ENCODE measurements at regions not wholly inside any gene's neighbourhood (a gene's known extent, or its start where the extent isn't known, plus 50 kb on each side); places are given as distances from the start of the nearest gene placed in this dataset.

- Histone ChIP-seq H3K9me3 (ENCODE audit: low read length) (no peaks in the 10 kb centered on the region), H3K9me2 (ENCODE audit: low read depth, low read length) (no peaks in the 10 kb centered on the region), H3K79me2 (ENCODE audit: insufficient read depth, low read length) (no peaks in the 10 kb centered on the region), H3K27me3 (ENCODE audit: insufficient read depth, low read length) (no peaks in the 10 kb centered on the region), H3F3A (ENCODE audit: insufficient read depth, low read length) (peaks cover 4% of the 10 kb centered on the region; the same call in 1 of the 2 replicates), H3K36me3 (ENCODE audit: insufficient read depth, low read length) (no peaks in the 10 kb centered on the region), H3K4me1 (ENCODE audit: insufficient read depth, low read length, severe bottlenecking) (peaks cover 72% of the 10 kb centered on the region), H3K4me3 (ENCODE audit: low read depth, low read length, poor library complexity, severe bottlenecking) (no peak overlapping the region), H3K27ac (ENCODE audit: low read depth, low read length, poor library complexity, severe bottlenecking) (peak overlapping the region; percentile 100), H2AFZ (ENCODE audit: low read length) (no peak overlapping the region), H3K4me2 (ENCODE audit: low read length) (peak overlapping the region; percentile 45; the same call in 1 of the 2 replicates), H4K20me1 (ENCODE audit: insufficient read depth, low read length) (no peaks in the 10 kb centered on the region), H3K9ac (ENCODE audit: low read length) (peak overlapping the region; percentile 57; the same call in 1 of the 2 replicates)
- no peak for TF ChIP-seq EZH2 (IDR thresholded peaks at IDR 0.05; ENCODE audit: borderline replicate concordance, low read length)
- TF ChIP-seq CTCF (IDR thresholded peaks at IDR 0.05; ENCODE audit: low read length): no peak
Observed at GRCh38 chr9:134220311-134220710, 55.9 kb upstream of the RNU6ATAC start.

GRCh38 chr9:134221273-134222017 lies 57.1 kb upstream of the RNU6ATAC start:
- no peak overlapping the region for H3K4me3 ChIP-seq (ENCODE audit: low read depth, low read length, poor library complexity, severe bottlenecking)
- peaks cover 4% of the 10 kb centered on the region; the same call in 1 of the 2 replicates for H3F3A ChIP-seq (ENCODE audit: insufficient read depth, low read length)
- peak overlapping the region; percentile 57; the same call in 1 of the 2 replicates for H3K9ac ChIP-seq (ENCODE audit: low read length)
- peak overlapping the region; percentile 100 for H3K27ac ChIP-seq (ENCODE audit: low read depth, low read length, poor library complexity, severe bottlenecking)
- no peaks in the 10 kb centered on the region for H3K36me3 ChIP-seq (ENCODE audit: insufficient read depth, low read length)
- H3K4me1 ChIP-seq (ENCODE audit: insufficient read depth, low read length, severe bottlenecking): peaks cover 61% of the 10 kb centered on the region
- TF ChIP-seq CTCF (IDR thresholded peaks at IDR 0.05; ENCODE audit: low read length): no peak
- TF ChIP-seq EZH2 (IDR thresholded peaks at IDR 0.05; ENCODE audit: borderline replicate concordance, low read length): no peak
- H2AFZ ChIP-seq (ENCODE audit: low read length): no peak overlapping the region
- H3K9me2 ChIP-seq (ENCODE audit: low read depth, low read length): no peaks in the 10 kb centered on the region
- peaks cover 3% of the 10 kb centered on the region; the same call in 1 of the 2 replicates for H3K27me3 ChIP-seq (ENCODE audit: insufficient read depth, low read length)
- H4K20me1 ChIP-seq (ENCODE audit: insufficient read depth, low read length): no peaks in the 10 kb centered on the region
- H3K4me2 ChIP-seq (ENCODE audit: low read length): peak overlapping the region; percentile 45
- H3K79me2 ChIP-seq (ENCODE audit: insufficient read depth, low read length): no peaks in the 10 kb centered on the region
- H3K9me3 ChIP-seq (ENCODE audit: low read length): no peaks in the 10 kb centered on the region

GRCh38 chr9:134222018-134222573 lies 57.7 kb upstream of the RNU6ATAC start:
- peaks cover 3% of the 10 kb centered on the region; the same call in 1 of the 2 replicates for H3K27me3 ChIP-seq (ENCODE audit: insufficient read depth, low read length)
- peak overlapping the region; percentile 100 for H3K27ac ChIP-seq (ENCODE audit: low read depth, low read length, poor library complexity, severe bottlenecking)
- no peaks in the 10 kb centered on the region for H3K9me3 ChIP-seq (ENCODE audit: low read length)
- peak overlapping the region; percentile 30; the same call in 1 of the 2 replicates for H3K9ac ChIP-seq (ENCODE audit: low read length)
- H3K4me2 ChIP-seq (ENCODE audit: low read length): peak overlapping the region; percentile 25; the same call in 1 of the 2 replicates
- no peak for TF ChIP-seq EZH2 (IDR thresholded peaks at IDR 0.05; ENCODE audit: borderline replicate concordance, low read length)
- no peaks in the 10 kb centered on the region for H3K9me2 ChIP-seq (ENCODE audit: low read depth, low read length)
- peaks cover 54% of the 10 kb centered on the region for H3K4me1 ChIP-seq (ENCODE audit: insufficient read depth, low read length, severe bottlenecking)
- no peak overlapping the region for H3K4me3 ChIP-seq (ENCODE audit: low read depth, low read length, poor library complexity, severe bottlenecking)
- no peaks in the 10 kb centered on the region for H3K36me3 ChIP-seq (ENCODE audit: insufficient read depth, low read length)
- H3K79me2 ChIP-seq (ENCODE audit: insufficient read depth, low read length): no peaks in the 10 kb centered on the region
- no peak overlapping the region for H2AFZ ChIP-seq (ENCODE audit: low read length)
- H3F3A ChIP-seq (ENCODE audit: insufficient read depth, low read length): peaks cover 4% of the 10 kb centered on the region; the same call in 1 of the 2 replicates
- no peaks in the 10 kb centered on the region for H4K20me1 ChIP-seq (ENCODE audit: insufficient read depth, low read length)
